Breast epithelium (tissue), 4 donors: ENCODE measurements at regions not wholly inside any gene's neighbourhood (a gene's known extent, or its start where the extent isn't known, plus 50 kb on each side); places are given as distances from the start of the nearest gene placed in this dataset.
A peak's percentile ranks its signal among the peaks of the same experiment; 100 is the strongest.

ENCODE experiments used
- DNase-seq, 2 donors: peaks; one replicate each; pipeline ENCODE4 v3.0.0-alpha.2; 2019; ENCODE audit warnings: low spot score in 2 of 2
- H3K27ac ChIP-seq, 2 donors: fragments of 200-600 bp; sonication (generic) in 1 of 2; one replicate each; pipeline ENCODE4 v1.5.1; 2016 to 2019; ENCODE audit warnings: mild to moderate bottlenecking in 1 of 2
- H3K27me3 ChIP-seq, 2 donors: fragments of 200-600 bp; sonication (generic) in 1 of 2; one replicate each; pipeline versions ENCODE4 v1.5.1 to v1.6.0; 2017 to 2019; ENCODE audit warnings: control low read depth in 1 of 2, mild to moderate bottlenecking in 1 of 2
- H3K36me3 ChIP-seq: fragments of 200-600 bp; one replicate; pipeline ENCODE4 v1.5.1; 2019
- H3K4me1 ChIP-seq, 2 donors: fragments of 200-600 bp; sonication (generic); one replicate each; pipeline ENCODE4 v1.5.1; 2016 to 2019; ENCODE audit warnings: control low read depth in 1 of 2
- H3K4me3 ChIP-seq, 3 donors: fragments of 200-600 bp; sonication (generic); 1 replicate in 2 of 3; 2 replicates in 1 of 3; pipeline ENCODE4 v1.5.1; 2016 to 2019; ENCODE audit warnings: mild to moderate bottlenecking in 3 of 3, moderate library complexity in 2 of 3
- H3K9me3 ChIP-seq, 2 donors: fragments of 200-600 bp; sonication (generic) in 1 of 2; one replicate each; pipeline ENCODE4 v1.5.1; 2016 to 2019; ENCODE audit warnings: control low read depth in 1 of 2
- POLR2A ChIP-seq: fragments of 450-650 bp; IDR thresholded peaks from one replicate; pipeline ENCODE4 v1.6.1; 2016; ENCODE audit warnings: antibody characterized with exemption, mild to moderate bottlenecking, moderate library complexity
- POLR2AphosphoS5 ChIP-seq, 3 donors: sonication (generic); formaldehyde crosslinking; IDR thresholded peaks; one replicate each; pipeline ENCODE4 v1.6.1; 2017; ENCODE audit warnings: antibody characterized with exemption in 3 of 3
- intact Hi-C: fragments of 100-400 bp; cut with DNase I; formaldehyde crosslinking; loops from one replicate; pipeline ENCODE4 v1.15.1; 2023; ENCODE audit warnings: low total_unique reads
- TF ChIP-seq, protein P1 (sequence below), 3 donors: fragments of 450-650 bp; IDR thresholded peaks; one replicate each; pipeline ENCODE4 v1.5.1; 2016 to 2017; ENCODE audit warnings: antibody characterized with exemption in 3 of 3, mild to moderate bottlenecking in 3 of 3, moderate library complexity in 3 of 3

DNA sequence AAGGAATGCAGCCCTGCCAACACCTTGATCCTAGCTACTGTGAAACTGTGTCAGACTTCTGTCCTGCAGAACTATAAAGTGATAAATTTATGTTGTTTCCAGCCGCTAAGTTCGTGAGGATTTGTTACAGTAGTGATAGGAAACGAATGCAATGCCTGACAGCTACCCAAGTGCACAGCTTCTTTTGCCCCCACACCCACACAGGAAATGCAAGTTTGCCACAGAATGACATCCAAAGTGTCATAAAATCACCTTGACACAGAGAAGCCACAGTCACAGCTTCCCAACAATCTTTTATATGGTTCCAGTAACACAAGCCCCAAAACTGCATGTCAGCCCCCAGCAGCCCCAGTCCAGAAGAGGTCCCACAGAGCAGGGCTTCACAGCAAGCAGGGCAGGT is 216.9 kb upstream of the S100G start:
- no peaks in the 10 kb centered on the region for H3K36me3 ChIP-seq
- TF ChIP-seq POLR2A (no peak), POLR2AphosphoS5 (IDR thresholded peaks at IDR 0.05) (no peak)
- TF ChIP-seq, protein P1, sequence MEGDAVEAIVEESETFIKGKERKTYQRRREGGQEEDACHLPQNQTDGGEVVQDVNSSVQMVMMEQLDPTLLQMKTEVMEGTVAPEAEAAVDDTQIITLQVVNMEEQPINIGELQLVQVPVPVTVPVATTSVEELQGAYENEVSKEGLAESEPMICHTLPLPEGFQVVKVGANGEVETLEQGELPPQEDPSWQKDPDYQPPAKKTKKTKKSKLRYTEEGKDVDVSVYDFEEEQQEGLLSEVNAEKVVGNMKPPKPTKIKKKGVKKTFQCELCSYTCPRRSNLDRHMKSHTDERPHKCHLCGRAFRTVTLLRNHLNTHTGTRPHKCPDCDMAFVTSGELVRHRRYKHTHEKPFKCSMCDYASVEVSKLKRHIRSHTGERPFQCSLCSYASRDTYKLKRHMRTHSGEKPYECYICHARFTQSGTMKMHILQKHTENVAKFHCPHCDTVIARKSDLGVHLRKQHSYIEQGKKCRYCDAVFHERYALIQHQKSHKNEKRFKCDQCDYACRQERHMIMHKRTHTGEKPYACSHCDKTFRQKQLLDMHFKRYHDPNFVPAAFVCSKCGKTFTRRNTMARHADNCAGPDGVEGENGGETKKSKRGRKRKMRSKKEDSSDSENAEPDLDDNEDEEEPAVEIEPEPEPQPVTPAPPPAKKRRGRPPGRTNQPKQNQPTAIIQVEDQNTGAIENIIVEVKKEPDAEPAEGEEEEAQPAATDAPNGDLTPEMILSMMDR (IDR thresholded peaks at IDR 0.05), result no peak
- no peak overlapping the region for H3K4me3 ChIP-seq
- H3K27ac ChIP-seq, result no peak overlapping the region
- intact Hi-C loops, result no loop called here
- H3K4me1 ChIP-seq, result no peaks in the 10 kb centered on the region
- H3K9me3 ChIP-seq, result no peaks in the 10 kb centered on the region
- DNase-seq, result no peak
- H3K27me3 ChIP-seq, result peaks cover 0 to 70% of the 10 kb centered on the region in 2 donors

DNA sequence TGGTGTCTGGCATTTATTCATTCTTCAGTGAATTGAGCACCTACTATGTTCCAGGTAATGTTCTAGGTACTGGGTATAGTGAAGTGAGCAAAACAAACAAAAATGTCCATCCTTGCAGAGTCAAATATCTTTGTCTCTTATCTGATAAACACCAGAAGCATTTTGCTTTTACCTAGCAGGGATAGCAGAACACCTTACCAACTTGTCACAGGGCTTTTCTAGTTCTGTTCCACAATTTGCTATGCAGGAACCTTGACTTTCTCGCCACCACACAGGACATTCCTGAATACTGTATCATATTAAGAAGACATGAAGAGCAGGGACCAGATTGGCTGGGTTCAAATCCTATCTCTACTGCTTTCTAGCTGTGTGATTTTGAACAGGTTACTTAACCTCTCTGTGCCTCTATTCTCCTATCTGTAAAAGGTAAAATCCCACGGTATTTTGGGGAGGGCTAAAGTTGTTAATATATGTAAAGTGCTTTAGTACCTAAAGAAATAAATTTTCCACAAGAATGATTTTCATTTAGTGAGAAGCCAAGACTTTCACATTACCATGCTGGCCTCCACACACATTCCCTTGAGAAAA is 214.5 kb upstream of the S100G start:
- Histone ChIP-seq H3K27ac (no peak overlapping the region), H3K27me3 (peaks cover 0 to 63% of the 10 kb centered on the region in 2 donors), H3K36me3 (no peaks in the 10 kb centered on the region), H3K9me3 (no peaks in the 10 kb centered on the region), H3K4me1 (no peaks in the 10 kb centered on the region), H3K4me3 (no peak overlapping the region)
- TF ChIP-seq POLR2AphosphoS5 (IDR thresholded peaks at IDR 0.05), result no peak
- TF ChIP-seq POLR2A, result no peak
- TF ChIP-seq, protein P1 (IDR thresholded peaks at IDR 0.05), result no peak
- no peak for DNase-seq
- intact Hi-C loops, result no loop called here

DNA sequence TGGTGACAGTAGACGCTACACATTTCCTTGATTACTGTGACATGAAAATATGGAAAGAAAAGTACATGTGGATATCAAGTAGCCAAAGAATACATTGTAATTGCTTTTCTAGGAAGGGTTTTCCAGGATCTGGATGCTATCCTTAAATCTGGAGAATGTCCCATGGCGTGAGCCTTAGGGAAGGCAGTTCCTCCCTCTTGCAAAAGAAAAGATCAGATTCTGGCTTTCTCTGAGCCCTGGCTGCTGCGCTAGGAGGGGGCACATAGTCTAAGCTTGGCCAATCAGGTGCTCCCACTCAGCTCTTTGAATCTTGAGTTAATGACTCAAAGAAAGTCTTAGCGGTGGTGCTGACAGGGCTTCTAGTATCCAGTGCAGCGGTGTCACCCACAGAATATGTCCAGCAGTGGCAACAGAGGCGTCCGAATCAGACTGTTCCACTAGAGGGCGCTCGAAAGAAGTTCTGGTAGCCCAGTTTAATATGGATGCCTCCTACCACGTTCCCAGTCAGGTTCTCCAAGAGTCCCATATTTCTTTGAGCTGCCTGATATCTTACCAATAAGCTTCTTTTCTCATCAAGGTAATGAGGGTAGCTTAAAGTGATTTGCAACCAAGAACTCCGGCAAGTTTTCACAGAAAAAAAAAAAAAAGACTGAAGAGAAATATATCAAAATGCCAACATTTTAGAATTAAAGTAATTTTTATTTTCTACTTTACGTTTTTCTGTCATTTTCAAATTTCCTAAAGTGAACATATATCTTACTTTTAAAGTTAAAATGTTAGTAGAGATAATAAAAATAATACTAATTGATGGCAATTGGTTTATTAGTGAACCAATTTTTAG is 213.4 kb upstream of the S100G start:
- intact Hi-C loops, result no loop called here
- DNase-seq, result peak; percentile 46 to 62
- TF ChIP-seq, protein P1 (IDR thresholded peaks at IDR 0.05), result peak in 2 of 3 donors; percentile 27 to 34
- TF ChIP-seq POLR2AphosphoS5 (IDR thresholded peaks at IDR 0.05) (no peak), POLR2A (no peak)
- H3K4me3 ChIP-seq, result no peak overlapping the region
- H3K36me3 ChIP-seq, result no peaks in the 10 kb centered on the region
- H3K27ac ChIP-seq, result no peak overlapping the region
- no peaks in the 10 kb centered on the region for H3K4me1 ChIP-seq
- peaks cover 0 to 54% of the 10 kb centered on the region in 2 donors for H3K27me3 ChIP-seq
- H3K9me3 ChIP-seq, result no peaks in the 10 kb centered on the region

DNA sequence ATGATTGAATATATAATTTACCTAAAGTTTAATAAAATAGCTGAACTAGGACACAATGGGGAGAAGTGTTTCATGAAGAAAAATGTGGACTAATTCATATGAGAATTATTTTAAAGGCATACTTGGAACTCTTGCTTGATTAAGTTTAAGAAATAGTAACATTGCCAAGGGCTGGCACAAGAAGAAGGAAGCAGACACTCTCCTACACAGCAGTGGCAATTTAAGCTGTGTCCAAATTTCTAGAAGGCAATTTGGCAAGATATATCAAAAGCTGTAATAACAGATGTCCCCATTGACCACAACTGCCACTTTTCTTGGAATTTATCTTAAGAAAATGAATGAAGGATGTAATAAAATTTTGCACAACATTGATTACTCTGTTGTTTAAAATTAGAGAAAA is 209.5 kb upstream of the S100G start:
- TF ChIP-seq, protein P1 (IDR thresholded peaks at IDR 0.05), result no peak
- no peak for TF ChIP-seq POLR2A
- TF ChIP-seq POLR2AphosphoS5 (IDR thresholded peaks at IDR 0.05), result no peak
- Histone ChIP-seq H3K4me3 (no peak overlapping the region), H3K4me1 (no peaks in the 10 kb centered on the region), H3K9me3 (no peaks in the 10 kb centered on the region), H3K27ac (no peak overlapping the region), H3K27me3 (peaks cover 0 to 60% of the 10 kb centered on the region in 2 donors), H3K36me3 (no peaks in the 10 kb centered on the region)
- DNase-seq, result no peak
- intact Hi-C loops, result no loop called here

DNA sequence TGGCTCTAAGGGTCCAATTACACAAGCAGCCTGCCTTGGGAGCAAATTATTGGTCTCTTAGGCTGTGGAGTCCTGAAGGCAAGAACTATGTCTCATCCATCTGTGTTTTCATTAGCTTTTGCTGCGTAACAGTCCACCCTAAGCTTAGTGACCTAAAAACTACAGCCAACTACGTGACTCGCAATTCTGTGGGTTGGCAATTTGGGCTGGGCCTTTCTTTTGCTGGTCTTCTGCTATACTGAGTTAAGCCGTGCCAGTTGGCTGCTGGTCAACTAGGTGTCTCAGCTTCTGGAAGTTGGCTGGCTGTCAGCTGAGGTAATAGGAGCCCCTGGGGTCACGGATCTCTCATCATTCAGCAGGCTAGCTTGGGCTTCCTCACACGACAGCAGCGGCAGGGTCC is 205.6 kb upstream of the S100G start:
- Histone ChIP-seq H3K4me1 (no peaks in the 10 kb centered on the region), H3K27me3 (peaks cover 0 to 49% of the 10 kb centered on the region in 2 donors), H3K36me3 (no peaks in the 10 kb centered on the region), H3K9me3 (no peaks in the 10 kb centered on the region), H3K27ac (no peak overlapping the region), H3K4me3 (no peak overlapping the region)
- DNase-seq, result no peak
- TF ChIP-seq, protein P1 (IDR thresholded peaks at IDR 0.05), result no peak
- TF ChIP-seq POLR2AphosphoS5 (IDR thresholded peaks at IDR 0.05), result no peak
- no peak for TF ChIP-seq POLR2A
- intact Hi-C loops, result no loop called here
